Urothelium cell line (cell line): ENCODE measurements at regions not wholly inside any gene's neighbourhood (a gene's known extent, or its start where the extent isn't known, plus 50 kb on each side); places are given as distances from the start of the nearest gene placed in this dataset.

Source experiments
- DNase-seq: peaks from one replicate; pipeline ENCODE4 v3.0.0; 2011; ENCODE audit warnings: low spot score, mixed read lengths
- FAIRE-seq: peaks from 2 replicates; lab custom pipeline; 2011; peaks lifted over from hg19 to GRCh38; lab: Jason Lieb, UNC

- FAIRE-seq (no peak), DNase-seq (no peak)
Observed at GRCh38 chr5:173796721-173797495, 91.2 kb upstream of the CPEB4 start.

- DNase-seq (no peak), FAIRE-seq (no peak)
Observed at GRCh38 chr5:173798127-173798810, 89.9 kb upstream of the CPEB4 start.

- DNase-seq (no peak), FAIRE-seq (no peak)
Observed at GRCh38 chr5:173800340-173800739, 87.8 kb upstream of the CPEB4 start.

DNA sequence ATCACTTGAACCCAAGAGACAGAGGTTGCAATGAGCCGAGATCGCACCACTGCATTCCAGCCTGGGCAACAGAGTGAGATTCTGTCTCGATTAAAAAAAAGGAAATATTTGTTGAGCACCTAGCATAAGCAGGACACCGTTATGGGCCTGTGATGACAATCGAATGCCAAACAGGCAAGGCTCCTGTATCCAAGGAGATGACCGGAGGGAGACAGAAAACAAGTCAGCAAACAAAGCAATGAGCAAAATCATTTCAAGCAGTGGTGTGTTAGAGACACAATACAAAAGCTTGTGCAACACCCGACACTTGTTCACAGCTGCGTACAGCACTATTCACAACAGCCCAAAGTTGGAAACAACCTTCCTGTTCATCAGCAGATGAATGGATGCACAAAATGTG lies 87.1 kb upstream of the CPEB4 start:
- FAIRE-seq (no peak), DNase-seq (no peak)

DNA sequence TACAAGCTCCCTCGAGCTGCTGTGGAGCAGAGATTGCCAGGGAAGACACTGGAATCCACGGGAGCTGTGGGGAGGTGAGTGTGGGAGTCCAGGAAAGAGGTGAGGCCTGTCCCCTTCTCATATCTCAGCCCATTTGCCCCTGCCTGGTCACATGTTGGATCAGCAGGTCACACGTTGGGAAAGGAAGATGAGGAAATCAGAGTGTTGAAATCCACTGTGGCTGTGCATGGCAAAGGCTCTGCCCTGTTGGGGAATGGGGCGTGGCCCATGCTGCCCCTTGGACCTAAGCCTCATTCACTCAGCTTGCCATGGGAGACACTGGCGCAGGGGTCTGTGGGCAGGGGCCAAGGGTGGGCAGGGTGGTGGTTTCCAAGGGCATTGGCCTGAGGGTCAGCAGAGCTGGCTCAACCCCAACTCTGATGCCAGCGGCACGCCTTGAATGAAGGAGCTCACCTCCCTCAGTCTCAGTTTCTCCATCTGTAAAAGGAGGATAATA lies 85.4 kb upstream of the CPEB4 start:
- DNase-seq (no peak), FAIRE-seq (no peak)

GRCh38 chr5:173804579-173804978 lies 83.6 kb upstream of the CPEB4 start:
- FAIRE-seq = no peak
- no peak for DNase-seq

GRCh38 chr5:173806270-173807035 lies 81.7 kb upstream of the CPEB4 start:
- no peak for FAIRE-seq
- no peak for DNase-seq

DNA sequence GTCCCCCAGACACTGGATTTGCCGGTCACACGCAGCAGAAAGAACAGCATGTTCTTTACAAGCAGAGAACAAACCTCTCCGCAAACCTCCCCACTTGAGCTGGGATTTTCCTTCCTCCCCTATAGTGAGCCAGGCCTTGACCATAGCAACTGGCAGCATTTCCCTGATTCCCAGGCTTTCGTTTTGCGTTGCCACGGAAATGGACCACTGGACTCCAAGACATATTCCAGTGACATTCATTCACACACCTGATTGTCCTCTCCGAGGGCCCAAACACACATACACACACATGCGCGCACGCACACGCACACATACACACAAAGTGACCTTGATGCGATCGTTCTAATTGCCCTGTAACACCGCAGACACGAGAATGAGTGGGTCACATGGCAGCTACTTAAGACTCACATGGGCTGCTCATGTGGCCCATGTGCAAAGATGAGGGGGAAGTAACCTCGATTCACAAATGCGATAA lies 80.9 kb upstream of the CPEB4 start:
- FAIRE-seq (no peak), DNase-seq (no peak)

DNA sequence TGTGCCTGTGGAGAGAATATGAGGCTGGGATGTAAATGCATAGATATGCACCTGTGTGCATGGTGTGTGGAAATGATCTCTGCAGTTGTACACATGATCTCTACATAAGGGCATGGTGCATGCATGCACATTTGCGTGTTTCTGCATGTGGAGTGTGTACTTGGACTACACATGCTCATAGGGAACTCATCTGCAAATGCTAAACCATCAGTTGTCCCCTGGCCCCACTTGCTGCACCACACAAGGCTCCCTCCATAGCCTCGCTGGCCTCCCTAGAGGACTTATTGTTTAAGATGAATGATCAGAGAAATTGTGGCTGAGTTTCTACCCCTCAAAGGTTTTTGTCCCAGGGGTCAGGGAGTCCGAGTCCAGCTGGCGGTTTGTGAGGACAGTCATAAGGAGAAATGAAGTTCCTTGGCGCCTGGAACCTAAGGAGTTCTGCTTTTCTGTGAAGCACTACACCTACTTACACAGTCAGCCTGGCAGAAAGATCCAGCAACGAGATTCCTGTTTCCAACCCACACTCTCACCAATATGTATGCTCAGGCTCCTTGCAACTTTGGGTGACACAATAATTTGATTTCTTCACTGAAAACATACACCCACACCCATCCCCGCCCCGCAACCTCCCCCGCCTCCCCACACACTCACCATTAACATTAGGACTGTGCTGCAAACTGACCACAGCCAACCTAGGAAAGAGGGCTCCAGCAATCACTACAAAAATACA lies 79.9 kb upstream of the CPEB4 start:
- FAIRE-seq (no peak), DNase-seq (no peak)

DNA sequence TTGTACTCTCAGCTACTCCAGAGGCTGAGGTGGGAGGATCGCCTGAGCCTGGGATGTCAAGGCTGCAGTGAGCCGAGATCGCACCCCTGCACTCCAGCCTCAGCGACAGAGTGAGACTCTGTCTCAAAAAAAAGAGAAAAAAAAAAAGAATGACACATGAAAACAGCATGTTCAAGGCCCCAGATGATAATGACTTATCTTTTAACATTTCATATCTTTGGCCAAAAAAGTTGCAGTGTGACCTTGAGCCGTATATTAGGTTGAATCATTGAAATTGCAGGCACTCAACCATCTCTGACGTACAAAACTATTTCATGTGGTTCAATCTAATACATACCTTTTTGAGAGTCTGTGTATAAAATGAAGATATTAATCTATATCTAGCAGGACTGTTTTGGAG lies 79.1 kb upstream of the CPEB4 start:
- DNase-seq = no peak
- FAIRE-seq = no peak

GRCh38 chr5:173812811-173813550 lies 75.2 kb upstream of the CPEB4 start:
- no peak for DNase-seq
- no peak for FAIRE-seq

DNA sequence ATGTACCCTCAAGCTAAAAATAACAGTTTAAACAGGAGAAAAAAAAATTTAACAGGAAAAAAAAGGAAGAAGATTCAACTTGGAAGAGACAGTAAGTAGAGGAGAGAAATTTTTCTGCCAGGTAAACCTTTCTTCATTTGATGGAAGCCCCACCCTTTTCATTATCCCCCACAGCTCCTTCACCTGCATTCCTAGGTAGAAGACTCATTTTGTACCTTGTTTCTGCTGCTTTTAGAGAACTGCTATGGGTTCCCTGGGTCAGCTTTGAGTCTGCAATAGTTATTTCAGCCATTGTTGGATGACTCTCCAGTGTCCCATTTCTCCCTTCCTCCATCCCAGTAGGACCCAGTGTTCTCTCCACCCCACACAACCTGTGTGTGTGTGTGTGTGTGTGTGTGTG lies 74.1 kb upstream of the CPEB4 start:
- no peak for FAIRE-seq
- DNase-seq = no peak

DNA sequence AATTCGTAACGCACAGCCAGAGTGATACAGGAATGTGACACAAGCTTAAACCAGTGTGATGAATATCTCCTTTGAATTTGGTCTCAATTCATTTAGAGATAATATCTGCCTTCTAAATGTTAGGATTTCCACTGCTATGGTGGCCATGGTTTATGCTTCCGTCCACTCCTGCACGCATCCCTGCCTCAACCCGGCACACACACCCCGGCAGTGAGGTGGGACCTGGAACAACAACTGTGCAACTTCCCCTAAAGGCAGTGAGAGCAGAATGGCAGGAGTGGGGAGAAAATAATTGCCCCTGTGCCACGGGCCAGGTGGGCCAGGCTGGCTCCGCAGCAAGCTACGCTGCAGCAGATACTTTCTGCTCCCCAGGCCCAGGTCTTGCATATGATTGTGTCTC lies 72.6 kb upstream of the CPEB4 start:
- no peak for FAIRE-seq
- DNase-seq = no peak

DNA sequence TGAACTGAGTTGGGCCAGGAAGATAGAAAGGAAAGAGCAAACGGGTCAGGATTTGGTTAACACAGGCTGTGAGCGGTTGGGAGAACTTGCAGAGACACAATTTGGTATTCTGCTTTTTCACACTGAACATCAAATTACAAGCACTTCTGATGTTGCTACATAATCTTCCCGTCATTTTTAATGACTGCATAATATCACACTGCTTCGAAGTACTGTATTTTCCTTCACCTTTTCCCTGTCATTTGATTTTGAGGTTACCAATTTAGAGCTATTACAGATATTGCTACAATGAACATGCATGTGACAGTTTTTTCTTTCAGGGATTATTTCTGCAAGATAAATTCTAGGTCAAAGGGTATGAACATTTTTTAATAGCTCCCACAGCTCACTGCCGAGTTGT lies 71.4 kb upstream of the CPEB4 start:
- DNase-seq (no peak), FAIRE-seq (no peak)

DNA sequence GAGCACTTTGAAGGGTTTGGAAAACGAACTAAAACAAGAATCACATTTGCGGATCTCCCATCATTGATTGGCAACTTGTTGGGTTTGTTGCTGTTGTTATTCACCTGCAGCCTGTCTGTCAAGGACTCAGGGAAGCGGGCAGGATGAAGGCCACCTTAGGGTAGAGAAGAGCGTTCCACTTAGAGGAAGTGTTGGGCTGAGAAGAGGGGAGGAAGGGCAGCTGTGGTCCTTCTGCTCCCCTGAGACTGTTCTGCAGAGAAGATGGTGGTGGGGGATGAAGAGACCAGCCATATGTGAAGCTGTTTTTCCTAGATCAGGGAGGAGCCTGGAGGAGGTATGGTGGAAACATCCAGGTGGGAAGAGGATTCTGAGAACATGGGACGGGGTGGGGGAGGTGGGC lies 70.6 kb upstream of the CPEB4 start:
- no peak for FAIRE-seq

GRCh38 chr5:173819521-173819920 lies 68.6 kb upstream of the CPEB4 start:
- FAIRE-seq (no peak), DNase-seq (no peak)

More for the DNA sequence above, 70.6 kb upstream of the CPEB4 start:
- no peak for DNase-seq

GRCh38 chr5:173823274-173823644 lies 64.9 kb upstream of the CPEB4 start:
- DNase-seq = no peak
- no peak for FAIRE-seq

GRCh38 chr5:173823721-173824567 lies 64.2 kb upstream of the CPEB4 start:
- FAIRE-seq = no peak
- DNase-seq = peak; percentile 23

DNA sequence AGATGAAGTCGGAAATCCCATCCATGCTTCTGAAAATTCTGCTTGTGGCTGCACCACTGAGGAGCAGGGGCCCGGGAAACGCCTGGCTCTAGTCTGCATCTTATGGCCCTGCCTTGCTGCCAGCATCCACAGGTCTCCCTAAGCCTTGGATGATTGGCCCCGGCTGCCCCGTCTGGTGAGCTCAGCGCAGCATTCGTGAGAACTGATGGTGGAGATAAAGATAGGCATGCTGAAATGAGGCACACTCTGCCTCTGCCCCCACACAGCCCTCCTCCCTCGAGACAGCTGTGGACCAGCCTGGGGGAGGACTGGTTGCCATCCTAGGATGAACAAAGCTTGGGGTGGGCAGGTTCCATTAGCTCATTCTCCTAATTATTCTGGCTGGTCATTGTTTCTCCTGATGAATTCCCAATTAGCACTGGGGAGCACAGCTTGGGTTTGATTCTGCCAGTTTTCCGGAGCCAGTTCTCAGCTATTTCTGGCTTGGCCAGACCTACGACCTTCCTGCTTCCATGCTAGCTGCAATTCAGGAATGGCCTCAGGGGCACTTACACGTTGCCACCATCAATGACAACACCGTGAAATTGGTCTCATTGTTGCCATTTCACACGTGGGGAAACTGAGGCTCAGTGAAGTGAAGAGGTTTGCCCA lies 62.8 kb upstream of the CPEB4 start:
- no peak for FAIRE-seq
- no peak for DNase-seq
